B cell (primary cell): ENCODE measurements at regions not wholly inside any gene's neighbourhood (a gene's known extent, or its start where the extent isn't known, plus 50 kb on each side); places are given as distances from the start of the nearest gene placed in this dataset.

Experiments
- ATAC-seq: fragments of 200-7000 bp; cut with Tn5 transposase; one replicate; pipeline ENCODE4 v1.10.0; 2021; ENCODE audit warnings: low read depth, mild to moderate bottlenecking, moderate number of reproducible peaks, moderate library complexity
- CTCF ChIA-PET: fragments of 350-600 bp; sonication (Branson Sonifier 250); formaldehyde crosslinking; loops from one replicate; lab custom pipeline; 2021; ENCODE audit warnings: antibody characterized with exemption, inconsistent platforms; lab: Charles Lee
- POLR2A ChIA-PET: fragments of 350-600 bp; sonication (Branson Sonifier 250); formaldehyde crosslinking; loops from one replicate; lab custom pipeline; 2021; ENCODE audit warnings: antibody characterized with exemption; lab: Charles Lee
- DNase-seq: peaks from one replicate; pipeline ENCODE4 v3.0.0; 2013
- H2AFZ ChIP-seq: 2 replicates; pipeline ENCODE4 v1.6.1; 2012; ENCODE audit warnings: mild to moderate bottlenecking, low read depth, low read length; ENCODE audit not compliant: insufficient read depth, poor library complexity, severe bottlenecking
- H3K27ac ChIP-seq, 2 donors: 1 replicate in 1 of 2; 2 replicates in 1 of 2; pipeline ENCODE4 v1.5.1; 2012 to 2013; ENCODE audit warnings: low read length in 2 of 2, mild to moderate bottlenecking in 2 of 2, moderate library complexity in 1 of 2
- H3K27me3 ChIP-seq, 4 experiments: fragments of 200-600 bp in 1 of 4; sonication (generic) in 1 of 4; replicated peaks in 1 of 4; 1 replicate in 2 of 4; 2 replicates in 2 of 4; pipeline versions ENCODE4 v1.6.1 to v1.7.0; 2013 to 2016; ENCODE audit warnings: low read length in 3 of 4, mild to moderate bottlenecking in 2 of 4, mixed read lengths in 1 of 4, moderate library complexity in 1 of 4; ENCODE audit not compliant: insufficient read depth in 4 of 4, control insufficient read depth in 3 of 4; ENCODE audit errors: control extremely low read depth in 1 of 4
- H3K36me3 ChIP-seq, 2 experiments: replicated peaks in 1 of 2; 1 replicate in 1 of 2; 2 replicates in 1 of 2; pipeline versions ENCODE4 v1.6.1 to v1.7.1; 2013; ENCODE audit warnings: low read length in 1 of 2; ENCODE audit not compliant: insufficient read depth in 2 of 2, control insufficient read depth in 1 of 2; ENCODE audit errors: control extremely low read depth in 1 of 2, extremely low read depth in 1 of 2
- H3K4me1 ChIP-seq, 2 donors: fragments of 200-600 bp in 1 of 2; sonication (generic) in 1 of 2; 1 replicate in 1 of 2; 2 replicates in 1 of 2; pipeline versions ENCODE4 v1.5.1 to v1.6.1; 2013 to 2017; ENCODE audit warnings: low read length in 2 of 2; ENCODE audit not compliant: control insufficient read depth in 2 of 2, insufficient read depth in 2 of 2
- H3K4me2 ChIP-seq: replicated peaks from 2 replicates; pipeline ENCODE3; 2012; ENCODE audit warnings: mild to moderate bottlenecking, low read depth, low read length; ENCODE audit not compliant: poor library complexity, severe bottlenecking
- H3K4me3 ChIP-seq, 5 experiments: fragments of 200-600 bp in 1 of 5; sonication (generic) in 1 of 5; 1 replicate in 3 of 5; 2 replicates in 2 of 5; pipeline versions ENCODE4 v1.5.1 to v1.7.0; 2011 to 2016; ENCODE audit warnings: low read length in 4 of 5, mild to moderate bottlenecking in 4 of 5, low read depth in 2 of 5, control low read depth in 1 of 5, moderate library complexity in 1 of 5; ENCODE audit not compliant: insufficient read depth in 1 of 5; ENCODE audit errors: control extremely low read depth in 1 of 5, extremely low read depth in 1 of 5
- H3K79me2 ChIP-seq: fragments of 200-600 bp; sonication (generic); one replicate; pipeline ENCODE4 v1.6.0; 2016; ENCODE audit warnings: low read length; ENCODE audit not compliant: control insufficient read depth, insufficient read depth
- H3K9ac ChIP-seq: fragments of 200-600 bp; sonication (generic); 2 replicates; pipeline ENCODE4 v1.6.1; 2017; ENCODE audit warnings: mild to moderate bottlenecking, low read length, moderate library complexity
- H3K9me3 ChIP-seq, 3 donors: one replicate each; pipeline versions ENCODE4 v1.6.1 to v1.7.1; 2013; ENCODE audit warnings: low read length in 2 of 3; ENCODE audit not compliant: control insufficient read depth in 2 of 3, insufficient read depth in 1 of 3; ENCODE audit errors: control extremely low read depth in 1 of 3
- H4K20me1 ChIP-seq: 2 replicates; pipeline ENCODE4 v1.6.0; 2012; ENCODE audit warnings: mild to moderate bottlenecking, low read length; ENCODE audit not compliant: insufficient read depth, control insufficient read depth, poor library complexity, severe bottlenecking
- H3K27ac Mint-ChIP-seq: one replicate; pipeline ENCODE4 v1.8.0; 2021; ENCODE audit warnings: mixed read lengths
- H3K27me3 Mint-ChIP-seq: one replicate; pipeline ENCODE4 v1.8.0; 2021; ENCODE audit warnings: mixed read lengths
- H3K4me1 Mint-ChIP-seq: one replicate; pipeline ENCODE4 v1.8.0; 2021; ENCODE audit warnings: mixed read lengths
- H3K4me3 Mint-ChIP-seq: one replicate; pipeline ENCODE4 v1.8.0; 2021; ENCODE audit warnings: mixed read lengths
- H3K9me3 Mint-ChIP-seq: one replicate; pipeline ENCODE4 v1.8.0; 2022; ENCODE audit warnings: mixed read lengths; ENCODE audit not compliant: insufficient read depth
- EZH2 ChIP-seq: IDR thresholded peaks from 2 replicates; pipeline ENCODE4 v1.6.1; 2012; ENCODE audit warnings: borderline replicate concordance, low read depth, mild to moderate bottlenecking, moderate library complexity, low read length; ENCODE audit not compliant: insufficient read depth, poor library complexity, severe bottlenecking
- WGBS: methylation state at CpG from one replicate; pipeline ENCODE4 v1.1.5; 2013; ENCODE audit warnings: missing lambda C conversion rate; ENCODE audit not compliant: insufficient coverage; 5-methylcytosine and 5-hydroxymethylcytosine counted together
- intact Hi-C: fragments of 100-400 bp; cut with micrococcal nuclease; formaldehyde crosslinking; loops from one replicate; pipeline ENCODE4 v1.10.0; 2022
- TF ChIP-seq, protein P1 (sequence below): fragments of 200-600 bp; IDR thresholded peaks from one replicate; pipeline ENCODE4 v1.8.0; 2022; ENCODE audit warnings: antibody characterized with exemption, mild to moderate bottlenecking

DNA sequence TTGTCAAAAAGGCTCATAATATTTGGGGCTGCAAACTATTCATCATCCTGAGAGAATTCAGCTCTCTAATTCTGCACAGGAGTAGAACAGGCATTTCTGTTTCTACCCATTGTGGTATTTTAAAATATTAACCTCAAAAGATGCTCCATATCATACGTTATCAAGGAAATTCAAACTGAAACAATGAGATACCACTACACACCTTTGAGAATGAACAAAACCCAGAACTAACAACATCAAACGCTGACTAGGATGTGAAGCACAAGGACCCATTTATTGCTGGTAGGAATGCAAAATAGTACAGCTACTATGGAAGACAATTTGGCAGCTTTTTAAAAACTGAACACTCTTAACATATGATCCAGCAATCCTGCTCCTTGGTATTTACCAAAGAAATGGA lies 171.8 kb downstream of the DUSP6 start:
- 60% methylated on average over 1 of the region's 2 CpGs for WGBS
- no peak for ATAC-seq
- H4K20me1 ChIP-seq = no peaks in the 10 kb centered on the region
- TF ChIP-seq EZH2 = no peak
- TF ChIP-seq, protein P1, sequence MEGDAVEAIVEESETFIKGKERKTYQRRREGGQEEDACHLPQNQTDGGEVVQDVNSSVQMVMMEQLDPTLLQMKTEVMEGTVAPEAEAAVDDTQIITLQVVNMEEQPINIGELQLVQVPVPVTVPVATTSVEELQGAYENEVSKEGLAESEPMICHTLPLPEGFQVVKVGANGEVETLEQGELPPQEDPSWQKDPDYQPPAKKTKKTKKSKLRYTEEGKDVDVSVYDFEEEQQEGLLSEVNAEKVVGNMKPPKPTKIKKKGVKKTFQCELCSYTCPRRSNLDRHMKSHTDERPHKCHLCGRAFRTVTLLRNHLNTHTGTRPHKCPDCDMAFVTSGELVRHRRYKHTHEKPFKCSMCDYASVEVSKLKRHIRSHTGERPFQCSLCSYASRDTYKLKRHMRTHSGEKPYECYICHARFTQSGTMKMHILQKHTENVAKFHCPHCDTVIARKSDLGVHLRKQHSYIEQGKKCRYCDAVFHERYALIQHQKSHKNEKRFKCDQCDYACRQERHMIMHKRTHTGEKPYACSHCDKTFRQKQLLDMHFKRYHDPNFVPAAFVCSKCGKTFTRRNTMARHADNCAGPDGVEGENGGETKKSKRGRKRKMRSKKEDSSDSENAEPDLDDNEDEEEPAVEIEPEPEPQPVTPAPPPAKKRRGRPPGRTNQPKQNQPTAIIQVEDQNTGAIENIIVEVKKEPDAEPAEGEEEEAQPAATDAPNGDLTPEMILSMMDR = no peak
- Mint-ChIP-seq H3K4me3 (no peak overlapping the region), H3K9me3 (no peaks in the 10 kb centered on the region), H3K27me3 (peaks cover 4% of the 10 kb centered on the region), H3K27ac (no peak overlapping the region), H3K4me1 (peaks cover 3% of the 10 kb centered on the region)
- no peaks in the 10 kb centered on the region for H3K9me3 ChIP-seq
- H2AFZ ChIP-seq = no peak overlapping the region
- no peak for DNase-seq
- intact Hi-C loops = no loop called here
- no peak overlapping the region for H3K27ac ChIP-seq
- H3K27me3 ChIP-seq = no peaks in the 10 kb centered on the region
- H3K4me2 ChIP-seq = no peak overlapping the region
- no peak overlapping the region for H3K4me3 ChIP-seq
- CTCF ChIA-PET = no interaction called here
- no peaks in the 10 kb centered on the region for H3K79me2 ChIP-seq
- no peaks in the 10 kb centered on the region for H3K36me3 ChIP-seq
- H3K4me1 ChIP-seq = peaks cover 0 to 5% of the 10 kb centered on the region in 2 donors
- no peak overlapping the region for H3K9ac ChIP-seq
- POLR2A ChIA-PET = no interaction called here

DNA sequence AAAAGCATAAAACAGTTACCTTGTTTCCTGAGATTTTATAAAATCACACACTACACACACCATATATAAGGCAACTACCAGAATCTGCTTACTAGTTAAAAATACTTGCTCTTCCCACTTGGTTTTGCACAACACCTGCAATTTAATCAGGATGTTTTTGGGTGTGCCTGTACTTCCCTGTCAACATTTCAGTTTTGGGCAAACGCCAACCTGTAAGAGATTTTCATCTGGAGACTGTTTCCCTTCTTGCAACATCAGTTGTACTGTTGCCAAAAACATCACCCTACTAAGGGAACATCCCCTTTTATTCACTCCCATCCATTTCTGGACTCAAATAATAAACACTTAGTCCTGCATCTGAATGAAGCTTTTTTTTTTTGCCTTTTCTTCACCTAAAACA lies 172.3 kb downstream of the DUSP6 start:
- peaks cover 0 to 5% of the 10 kb centered on the region in 2 donors for H3K4me1 ChIP-seq
- H3K9me3 Mint-ChIP-seq = no peaks in the 10 kb centered on the region
- H3K36me3 ChIP-seq = no peaks in the 10 kb centered on the region
- DNase-seq = no peak
- H4K20me1 ChIP-seq = no peaks in the 10 kb centered on the region
- ChIA-PET POLR2A (no interaction called here), CTCF (no interaction called here)
- H3K4me3 Mint-ChIP-seq = no peak overlapping the region
- H3K4me1 Mint-ChIP-seq = peaks cover 3% of the 10 kb centered on the region
- no peak overlapping the region for H3K27ac ChIP-seq
- no peak for ATAC-seq
- H3K9ac ChIP-seq = no peak overlapping the region
- TF ChIP-seq EZH2 = no peak
- TF ChIP-seq, protein P1 = no peak
- no peak overlapping the region for H3K4me2 ChIP-seq
- no peak overlapping the region for H3K4me3 ChIP-seq
- H3K27me3 Mint-ChIP-seq = peaks cover 4% of the 10 kb centered on the region
- no peak overlapping the region for H2AFZ ChIP-seq
- no peaks in the 10 kb centered on the region for H3K9me3 ChIP-seq
- no peak overlapping the region for H3K27ac Mint-ChIP-seq
- H3K27me3 ChIP-seq = no peaks in the 10 kb centered on the region
- no peaks in the 10 kb centered on the region for H3K79me2 ChIP-seq
- intact Hi-C loops = no loop called here
- no CpG with 5 or more reads among the region's 1 CpG for WGBS
